H9 (cell line): ENCODE measurements at regions not wholly inside any gene's neighbourhood (a gene's known extent, or its start where the extent isn't known, plus 50 kb on each side); places are given as distances from the start of the nearest gene placed in this dataset.

Source experiments
- DNase-seq: peaks from one replicate; pipeline ENCODE4 v3.0.0-alpha.2; 2017
- H2AFZ ChIP-seq: one replicate; pipeline ENCODE4 v1.6.1; 2013; ENCODE audit warnings: mild to moderate bottlenecking, low read length, control low read depth, moderate library complexity
- H2AK5ac ChIP-seq: 2 replicates; pipeline ENCODE4 v1.6.1; 2013; ENCODE audit warnings: low read length, control low read depth, mixed read lengths; ENCODE audit not compliant: insufficient read length
- H2BK120ac ChIP-seq: one replicate; pipeline ENCODE4 v1.6.1; 2013; ENCODE audit warnings: low read depth, mild to moderate bottlenecking, low read length, control low read depth, inconsistent platforms; ENCODE audit not compliant: poor library complexity, severe bottlenecking
- H2BK12ac ChIP-seq: 2 replicates; pipeline ENCODE4 v1.6.1; 2013; ENCODE audit warnings: low read length, control low read depth, mixed read lengths, low read depth; ENCODE audit not compliant: insufficient read length
- H2BK15ac ChIP-seq: 2 replicates; pipeline ENCODE4 v1.6.1; 2013; ENCODE audit warnings: low read depth, low read length, control low read depth
- H2BK20ac ChIP-seq: one replicate; pipeline ENCODE4 v1.6.1; 2013; ENCODE audit warnings: low read depth, mild to moderate bottlenecking, low read length, control low read depth, inconsistent platforms; ENCODE audit not compliant: poor library complexity, severe bottlenecking
- H2BK5ac ChIP-seq: 2 replicates; pipeline ENCODE4 v1.6.1; 2013; ENCODE audit warnings: low read length, control low read depth, mixed read lengths; ENCODE audit not compliant: insufficient read length
- H3K14ac ChIP-seq: 2 replicates; pipeline ENCODE4 v1.6.1; 2013; ENCODE audit warnings: low read length, control low read depth; ENCODE audit not compliant: insufficient read depth
- H3K18ac ChIP-seq: 2 replicates; pipeline ENCODE4 v1.6.1; 2013; ENCODE audit warnings: low read depth, mild to moderate bottlenecking, mixed read lengths, low read length, control low read depth; ENCODE audit not compliant: insufficient read length
- H3K23ac ChIP-seq: 2 replicates; pipeline ENCODE4 v1.6.1; 2013; ENCODE audit warnings: low read length, control low read depth, mixed read lengths, low read depth; ENCODE audit not compliant: insufficient read length
- H3K23me2 ChIP-seq: 2 replicates; pipeline ENCODE4 v1.6.1; 2013; ENCODE audit warnings: low read depth, mild to moderate bottlenecking, mixed read lengths, low read length, control low read depth; ENCODE audit not compliant: insufficient read length, poor library complexity, severe bottlenecking
- H3K27ac ChIP-seq: 2 replicates; pipeline ENCODE4 v1.5.1; 2013; ENCODE audit warnings: low read length, control low read depth, mixed read lengths, low read depth; ENCODE audit not compliant: insufficient read length
- H3K27me3 ChIP-seq: 2 replicates; pipeline ENCODE4 v1.6.1; 2013; ENCODE audit warnings: low read length, control low read depth, inconsistent platforms; ENCODE audit not compliant: insufficient read depth
- H3K4ac ChIP-seq: 2 replicates; pipeline ENCODE4 v1.6.1; 2013; ENCODE audit warnings: low read depth, mild to moderate bottlenecking, control low read depth, inconsistent platforms, low read length, moderate library complexity
- H3K4me1 ChIP-seq: 2 replicates; pipeline ENCODE4 v1.6.1; 2013; ENCODE audit warnings: low read length, control low read depth, inconsistent platforms; ENCODE audit not compliant: insufficient read depth
- H3K4me2 ChIP-seq: 2 replicates; pipeline ENCODE4 v1.6.1; 2013; ENCODE audit warnings: low read length, control low read depth, mixed read lengths; ENCODE audit not compliant: insufficient read length, insufficient read depth
- H3K56ac ChIP-seq: 2 replicates; pipeline ENCODE4 v1.6.1; 2013; ENCODE audit warnings: low read depth, mild to moderate bottlenecking, mixed read lengths, low read length, control low read depth; ENCODE audit not compliant: insufficient read length
- H3K79me1 ChIP-seq: 2 replicates; pipeline ENCODE4 v1.6.1; 2013; ENCODE audit warnings: low read depth, mild to moderate bottlenecking, moderate library complexity, low read length, control low read depth, inconsistent platforms; ENCODE audit not compliant: insufficient read depth, poor library complexity, severe bottlenecking
- H3K79me2 ChIP-seq: 2 replicates; pipeline ENCODE4 v1.6.1; 2013; ENCODE audit warnings: low read length, control low read depth, inconsistent platforms; ENCODE audit not compliant: insufficient read depth
- H3K9ac ChIP-seq: 2 replicates; pipeline ENCODE4 v1.6.1; 2013; ENCODE audit warnings: low read length, control low read depth, mixed read lengths; ENCODE audit not compliant: insufficient read length; ENCODE audit errors: extremely low read depth
- H3K9me3 ChIP-seq: one replicate; pipeline ENCODE4 v1.6.1; 2013; ENCODE audit warnings: low read depth, low read length, inconsistent platforms; ENCODE audit not compliant: control insufficient read depth
- H3T11ph ChIP-seq: one replicate; pipeline ENCODE4 v1.6.1; 2013; ENCODE audit warnings: mild to moderate bottlenecking, low read length, control low read depth, inconsistent platforms
- H4K20me1 ChIP-seq: one replicate; pipeline ENCODE4 v1.6.1; 2013; ENCODE audit not compliant: control insufficient read depth, insufficient read length, insufficient read depth
- H4K5ac ChIP-seq: 2 replicates; pipeline ENCODE4 v1.6.1; 2013; ENCODE audit warnings: low read depth, mild to moderate bottlenecking, mixed read lengths, low read length, control low read depth; ENCODE audit not compliant: insufficient read length
- H4K8ac ChIP-seq: replicated peaks from 2 replicates; pipeline ENCODE4 v1.6.1; 2013; ENCODE audit warnings: low read length, control low read depth, mixed read lengths, low read depth; ENCODE audit not compliant: insufficient read length
- H4K91ac ChIP-seq: 2 replicates; pipeline ENCODE4 v1.6.1; 2013; ENCODE audit warnings: low read depth, mild to moderate bottlenecking, moderate library complexity, mixed read lengths, low read length, control low read depth; ENCODE audit not compliant: insufficient read length
- H3K27ac Mint-ChIP-seq, 3 experiments: 2 replicates in 2 of 3; 3 replicates in 1 of 3; pipeline ENCODE4 v1.8.0; 2020 to 2021; ENCODE audit warnings: mixed read lengths in 3 of 3, mild to moderate bottlenecking in 1 of 3, moderate library complexity in 1 of 3
- H3K27me3 Mint-ChIP-seq: 2 replicates; pipeline ENCODE4 v1.8.0; 2021; ENCODE audit warnings: low read depth, mild to moderate bottlenecking, moderate library complexity, mixed read lengths
- H3K36me3 Mint-ChIP-seq, 3 experiments: 2 replicates in 2 of 3; 3 replicates in 1 of 3; pipeline ENCODE4 v1.8.0; 2020 to 2021; ENCODE audit warnings: low read depth in 3 of 3, mixed read lengths in 3 of 3; ENCODE audit not compliant: insufficient read depth in 1 of 3
- H3K4me1 Mint-ChIP-seq, 2 experiments: 2 replicates each; pipeline ENCODE4 v1.8.0; 2020; ENCODE audit warnings: mixed read lengths in 2 of 2
- H3K4me3 Mint-ChIP-seq, 2 experiments: 2 replicates in 1 of 2; 3 replicates in 1 of 2; pipeline ENCODE4 v1.8.0; 2020 to 2021; ENCODE audit warnings: mild to moderate bottlenecking in 2 of 2, mixed read lengths in 2 of 2, moderate library complexity in 1 of 2
- H3K9me3 Mint-ChIP-seq, 2 experiments: 2 replicates in 1 of 2; 3 replicates in 1 of 2; pipeline ENCODE4 v1.8.0; 2020; ENCODE audit warnings: mild to moderate bottlenecking in 2 of 2, mixed read lengths in 2 of 2, moderate library complexity in 1 of 2
- WGBS: extraction: QIAGEN DNeasy Blood & Tissue Kit; methylation state at CpG from one replicate; pipeline ENCODE4 v1.1.7; 2013; ENCODE audit warnings: missing lambda C conversion rate, low lambda C conversion rate, mixed read lengths; ENCODE audit not compliant: insufficient read length; ENCODE audit errors: extremely low coverage; 5-methylcytosine and 5-hydroxymethylcytosine counted together
- TF ChIP-seq, protein P1 (sequence below): fragments of 200-600 bp; sonication (generic); conservative IDR thresholded peaks from 3 replicates; pipeline ENCODE4 v1.8.0; 2021; ENCODE audit warnings: antibody characterized with exemption, mild to moderate bottlenecking

DNA sequence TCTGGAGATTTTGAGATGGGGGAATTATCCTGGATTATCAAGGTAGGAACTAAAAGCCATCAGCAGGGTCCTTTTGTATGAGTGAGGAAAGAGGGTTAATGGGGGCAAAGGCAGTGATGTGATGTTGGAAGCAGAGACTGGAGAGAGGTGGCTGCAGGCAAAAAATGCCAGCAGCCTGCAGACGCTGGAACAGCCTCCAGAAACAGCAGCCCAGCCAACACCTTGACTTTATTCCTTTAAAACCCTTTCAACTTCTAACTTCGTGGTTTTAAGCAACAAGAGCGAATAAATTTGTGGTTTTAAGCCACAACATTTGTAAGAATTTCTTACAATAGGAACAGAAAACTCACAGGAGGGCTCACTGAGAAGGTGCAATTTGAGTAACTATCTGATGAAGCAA, 523.1 kb upstream of the HS6ST1 start:
- Histone ChIP-seq H4K5ac (no peak overlapping the region), H2BK5ac (no peak overlapping the region), H3K4ac (no peak overlapping the region), H2BK15ac (no peak overlapping the region), H3K79me2 (no peaks in the 10 kb centered on the region), H3K14ac (no peak overlapping the region), H3K79me1 (no peaks in the 10 kb centered on the region), H3T11ph (no peak overlapping the region), H3K18ac (no peak overlapping the region), H3K9me3 (no peaks in the 10 kb centered on the region), H2BK120ac (no peak overlapping the region), H4K91ac (no peak overlapping the region), H4K8ac (no peak overlapping the region), H3K23me2 (no peaks in the 10 kb centered on the region), H3K27ac (no peak overlapping the region), H3K4me1 (no peaks in the 10 kb centered on the region), H3K56ac (no peak overlapping the region), H2BK12ac (no peak overlapping the region), H2BK20ac (no peak overlapping the region), H2AK5ac (no peak overlapping the region), H3K9ac (no peak overlapping the region), H4K20me1 (no peaks in the 10 kb centered on the region), H3K23ac (no peak overlapping the region), H2AFZ (no peak overlapping the region), H3K4me2 (no peak overlapping the region), H3K27me3 (no peaks in the 10 kb centered on the region)
- H3K27me3 Mint-ChIP-seq = no peaks in the 10 kb centered on the region; the same call in 1 of the 2 replicates
- no peaks in the 10 kb centered on the region for H3K4me1 Mint-ChIP-seq
- peaks cover 2 to 3% of the 10 kb centered on the region in 2 experiments; a peak in 1 of 5 replicates for H3K9me3 Mint-ChIP-seq
- H3K36me3 Mint-ChIP-seq = no peaks in the 10 kb centered on the region
- TF ChIP-seq, protein P1, sequence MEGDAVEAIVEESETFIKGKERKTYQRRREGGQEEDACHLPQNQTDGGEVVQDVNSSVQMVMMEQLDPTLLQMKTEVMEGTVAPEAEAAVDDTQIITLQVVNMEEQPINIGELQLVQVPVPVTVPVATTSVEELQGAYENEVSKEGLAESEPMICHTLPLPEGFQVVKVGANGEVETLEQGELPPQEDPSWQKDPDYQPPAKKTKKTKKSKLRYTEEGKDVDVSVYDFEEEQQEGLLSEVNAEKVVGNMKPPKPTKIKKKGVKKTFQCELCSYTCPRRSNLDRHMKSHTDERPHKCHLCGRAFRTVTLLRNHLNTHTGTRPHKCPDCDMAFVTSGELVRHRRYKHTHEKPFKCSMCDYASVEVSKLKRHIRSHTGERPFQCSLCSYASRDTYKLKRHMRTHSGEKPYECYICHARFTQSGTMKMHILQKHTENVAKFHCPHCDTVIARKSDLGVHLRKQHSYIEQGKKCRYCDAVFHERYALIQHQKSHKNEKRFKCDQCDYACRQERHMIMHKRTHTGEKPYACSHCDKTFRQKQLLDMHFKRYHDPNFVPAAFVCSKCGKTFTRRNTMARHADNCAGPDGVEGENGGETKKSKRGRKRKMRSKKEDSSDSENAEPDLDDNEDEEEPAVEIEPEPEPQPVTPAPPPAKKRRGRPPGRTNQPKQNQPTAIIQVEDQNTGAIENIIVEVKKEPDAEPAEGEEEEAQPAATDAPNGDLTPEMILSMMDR = no peak
- H3K27ac Mint-ChIP-seq = no peak overlapping the region
- no peak overlapping the region for H3K4me3 Mint-ChIP-seq
- DNase-seq = no peak
- no CpG with 5 or more reads among the region's 3 CpGs for WGBS
